ENCODE measurements at regions not wholly inside any gene's neighbourhood (a gene's known extent, or its start where the extent isn't known, plus 50 kb on each side); places are given as distances from the start of the nearest gene placed in this dataset.

DNA sequence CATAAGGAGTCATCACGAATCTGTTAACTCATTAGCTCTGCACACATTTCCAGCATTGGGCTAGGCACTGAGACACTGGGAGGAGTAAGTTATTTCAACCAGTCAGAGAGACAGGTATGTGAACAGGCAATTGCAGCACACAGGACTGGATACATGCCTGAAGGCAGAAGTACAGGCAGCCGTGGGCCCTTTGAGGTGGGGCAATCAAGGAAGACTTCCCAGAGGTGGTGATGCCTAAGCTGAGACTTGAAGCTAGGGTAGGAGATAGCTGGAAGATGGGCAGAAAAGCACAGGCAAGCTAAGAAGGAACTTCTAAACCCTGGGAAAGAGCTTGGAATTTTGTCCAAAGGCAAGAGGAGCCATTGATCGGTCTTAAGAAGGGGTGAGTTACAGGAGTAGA is 249.7 kb downstream of the EMX2 start:
- no peak overlapping the region for H3K9ac ChIP-seq (replicated peaks in 1 of 4; ENCODE audit: extremely low read depth in 1 of 4, low read depth in 3 of 4, low read length in 3 of 4)
- no peak overlapping the region for H2BK15ac ChIP-seq (ENCODE audit: low read length)
- no peaks in the 10 kb centered on the region; a peak in 1 of 7 replicates for H3K4me1 ChIP-seq (replicated peaks in 1 of 4; ENCODE audit: control insufficient read depth in 3 of 4, insufficient read depth in 4 of 4, low read length in 3 of 4)
- H2AK5ac ChIP-seq (ENCODE audit: low read depth, low read length), result no peak overlapping the region
- H2BK12ac ChIP-seq (ENCODE audit: low read depth, low read length), result no peak overlapping the region
- H4K8ac ChIP-seq (ENCODE audit: extremely low read depth, insufficient read depth, low read length), result no peak overlapping the region
- H3K79me2 ChIP-seq (ENCODE audit: control insufficient read depth in 1 of 2, insufficient read depth in 2 of 2, low read length in 2 of 2), result no peaks in the 10 kb centered on the region
- H3K79me1 ChIP-seq (ENCODE audit: low read depth, low read length), result no peaks in the 10 kb centered on the region
- H3K9me3 ChIP-seq (ENCODE audit: insufficient read depth in 2 of 2, low read depth in 1 of 2, low read length in 1 of 2), result no peaks in the 10 kb centered on the region
- no peak overlapping the region for H2AFZ ChIP-seq (ENCODE audit: low read length)
- no peak overlapping the region for H3K4me2 ChIP-seq (ENCODE audit: insufficient read depth in 1 of 2, low read depth in 2 of 2, low read length in 2 of 2)
- H3K18ac ChIP-seq (ENCODE audit: extremely low read depth, low read length), result no peak overlapping the region
- H3K23me2 ChIP-seq (ENCODE audit: low read depth, low read length), result no peaks in the 10 kb centered on the region
- WGBS, 2 experiments (ENCODE audit: extremely low coverage in 1 of 2, insufficient coverage in 1 of 2, insufficient read length in 1 of 2, insufficient replicate concordance in 2 of 2, low coverage in 1 of 2, low lambda C conversion rate in 2 of 2, missing lambda C conversion rate in 1 of 2), result 95% methylated on average over 3 of the region's 3 CpGs; no CpG with 5 or more reads in 1 of the 2 experiments
- H4K91ac ChIP-seq (replicated peaks; ENCODE audit: insufficient read length, low read length), result no peak overlapping the region
- no peaks in the 10 kb centered on the region for H3K36me3 ChIP-seq (ENCODE audit: control insufficient read depth in 2 of 4, insufficient read depth in 4 of 4, low read length in 3 of 4)
- H2BK5ac ChIP-seq (ENCODE audit: low read depth, low read length), result no peak overlapping the region
- H3K56ac ChIP-seq (replicated peaks; ENCODE audit: insufficient read length, low read depth, low read length), result no peak overlapping the region
- H4K5ac ChIP-seq (ENCODE audit: insufficient read length, low read depth, low read length), result no peak overlapping the region
- DNase-seq (ENCODE audit: low read depth in 1 of 2, low spot score in 2 of 2), result no peak
- ChIA-PET POLR2A (ENCODE audit: partially characterized antibody) (no interaction called here), CTCF (ENCODE audit: partially characterized antibody) (interaction anchor here (1.3 to 1.8 kb wide), 2 partner anchors 23 to 33 kb away, joined by 3 to 5 read pairs; no protein-coding TSS in a partner anchor)
- no peaks in the 10 kb centered on the region for H3K27me3 ChIP-seq (replicated peaks in 1 of 4; ENCODE audit: control insufficient read depth in 3 of 4, extremely low read depth in 1 of 4, insufficient read depth in 3 of 4, low read length in 3 of 4)
- no peak for FAIRE-seq
- no peak overlapping the region for H3K27ac ChIP-seq (ENCODE audit: low read depth, low read length)
- no peaks in the 10 kb centered on the region for H4K20me1 ChIP-seq (replicated peaks in 1 of 2; ENCODE audit: control insufficient read depth in 1 of 2, insufficient read depth in 2 of 2, low read length in 2 of 2)
- no peak overlapping the region for H2BK20ac ChIP-seq (ENCODE audit: low read length)
- H3K4ac ChIP-seq (replicated peaks; ENCODE audit: insufficient read length, low read depth, low read length), result no peak overlapping the region
- H3K4me3 ChIP-seq (ENCODE audit: extremely low read depth in 1 of 4, insufficient read depth in 2 of 4, low read depth in 3 of 4, low read length in 4 of 4), result no peak overlapping the region
- H2BK120ac ChIP-seq (replicated peaks; ENCODE audit: low read depth, low read length), result no peak overlapping the region
- H3K14ac ChIP-seq (ENCODE audit: insufficient read length), result no peak overlapping the region
- no peak overlapping the region for H3K23ac ChIP-seq (ENCODE audit: insufficient read length)
- TF ChIP-seq SIN3A (conservative IDR thresholded peaks at IDR 0.05 in 1 of 2, IDR thresholded peaks at IDR 0.05 in 1 of 2; ENCODE audit: low read depth in 1 of 2, low read length in 2 of 2) (no peak), EP300 (IDR thresholded peaks at IDR 0.05; ENCODE audit: borderline replicate concordance in 1 of 2, low read depth in 2 of 2, low read length in 2 of 2) (no peak)

Measured in H1 (cell line).